Fibroblast of lung (primary cell): ENCODE measurements at regions not wholly inside any gene's neighbourhood (a gene's known extent, or its start where the extent isn't known, plus 50 kb on each side); places are given as distances from the start of the nearest gene placed in this dataset.

ENCODE experiments used
- DNase-seq, 2 donors: peaks; one replicate each; pipeline versions ENCODE4 v3.0.0 to v3.0.0-alpha.2; 2010; ENCODE audit warnings: low read depth in 2 of 2
- H2AFZ ChIP-seq: 2 replicates; pipeline ENCODE4 v1.5.1; 2012; ENCODE audit warnings: low read length, control low read depth, inconsistent platforms
- H3K27ac ChIP-seq: 2 replicates; pipeline ENCODE4 v1.5.1; 2011; ENCODE audit warnings: low read length, control low read depth; ENCODE audit not compliant: insufficient read depth
- H3K27me3 ChIP-seq: 2 replicates; pipeline ENCODE4 v1.5.1; 2011; ENCODE audit warnings: mild to moderate bottlenecking, low read length; ENCODE audit not compliant: control insufficient read depth, insufficient read depth
- H3K36me3 ChIP-seq: 2 replicates; pipeline ENCODE4 v1.5.1; 2011; ENCODE audit warnings: low read length; ENCODE audit not compliant: control insufficient read depth, insufficient read depth
- H3K4me1 ChIP-seq: 2 replicates; pipeline ENCODE4 v1.5.1; 2011; ENCODE audit warnings: low read length; ENCODE audit not compliant: control insufficient read depth, insufficient read depth; ENCODE audit errors: extremely low read depth
- H3K4me2 ChIP-seq: 2 replicates; pipeline ENCODE4 v1.5.1; 2011; ENCODE audit warnings: low read length, control low read depth; ENCODE audit not compliant: insufficient read depth; ENCODE audit errors: extremely low read depth
- H3K4me3 ChIP-seq, 4 experiments: fragments of 200-600 bp in 1 of 4; sonication (generic) in 1 of 4; replicated peaks in 1 of 4; 2 replicates each; pipeline ENCODE4 v1.5.1; 2011 to 2016; ENCODE audit warnings: low read length in 4 of 4, low read depth in 3 of 4, mild to moderate bottlenecking in 3 of 4, control low read depth in 2 of 4, inconsistent platforms in 1 of 4, mixed read lengths in 1 of 4; ENCODE audit not compliant: insufficient read depth in 1 of 4; ENCODE audit errors: control extremely low read depth in 1 of 4
- H3K79me2 ChIP-seq: 2 replicates; pipeline ENCODE4 v1.5.1; 2012; ENCODE audit warnings: mild to moderate bottlenecking, low read length, inconsistent platforms; ENCODE audit not compliant: control insufficient read depth, insufficient read depth
- H3K9ac ChIP-seq: 2 replicates; pipeline ENCODE4 v1.5.1; 2011; ENCODE audit warnings: mild to moderate bottlenecking, low read length, control low read depth; ENCODE audit not compliant: insufficient read depth
- H3K9me3 ChIP-seq: 2 replicates; pipeline ENCODE4 v1.5.1; 2012; ENCODE audit warnings: low read depth, low read length; ENCODE audit not compliant: control insufficient read depth, insufficient read depth
- H4K20me1 ChIP-seq: 2 replicates; pipeline ENCODE4 v1.5.1; 2011; ENCODE audit warnings: low read length; ENCODE audit not compliant: control insufficient read depth, insufficient read depth; ENCODE audit errors: extremely low read depth
- EZH2 ChIP-seq: IDR thresholded peaks from 2 replicates; pipeline ENCODE4 v1.5.1; 2012; ENCODE audit warnings: low read length, control low read depth, mild to moderate bottlenecking; ENCODE audit errors: missing control alignments
- TF ChIP-seq, protein P1 (sequence below), 2 donors: IDR thresholded peaks in 1 of 2; conservative IDR thresholded peaks in 1 of 2; 1 replicate in 1 of 2; 2 replicates in 1 of 2; pipeline ENCODE4 v1.5.1; 2011 to 2012; ENCODE audit warnings: low read length in 2 of 2, control low read depth in 1 of 2, inconsistent platforms in 1 of 2, low read depth in 1 of 2, mild to moderate bottlenecking in 1 of 2

DNA sequence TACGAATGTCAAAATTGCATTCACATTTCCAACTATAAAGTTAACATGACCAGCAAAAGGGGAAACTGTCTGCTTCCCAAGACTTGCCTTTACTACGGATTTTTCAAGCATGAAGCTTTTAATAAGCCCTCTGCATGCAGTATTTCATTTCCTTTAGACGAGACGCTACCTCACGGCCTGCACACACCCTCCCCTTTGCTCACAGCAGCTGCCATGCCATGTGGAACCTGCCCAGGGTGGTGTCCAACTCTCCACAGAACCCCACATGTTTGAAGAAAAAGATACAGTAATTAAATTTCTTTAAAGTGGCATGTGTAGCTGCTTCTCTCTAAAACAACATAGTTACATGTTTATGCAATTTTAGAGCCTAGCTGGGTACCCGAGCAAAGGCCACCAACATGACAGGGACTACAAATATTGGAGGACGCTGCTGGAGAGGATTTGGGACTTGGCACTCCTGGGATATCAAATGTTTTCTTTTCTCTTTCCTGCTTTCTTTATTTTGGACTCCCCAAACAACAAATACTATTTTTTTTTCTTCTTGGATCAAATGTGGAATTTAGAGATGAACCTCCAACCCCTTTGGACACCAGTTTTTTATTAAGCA is 256.9 kb upstream of the PCSK5 start:
- no peak overlapping the region for H3K4me2 ChIP-seq
- no peaks in the 10 kb centered on the region for H3K27me3 ChIP-seq
- no peak overlapping the region for H3K9ac ChIP-seq
- DNase-seq, result no peak
- no peak overlapping the region for H3K27ac ChIP-seq
- no peak overlapping the region for H3K4me3 ChIP-seq
- no peaks in the 10 kb centered on the region for H3K9me3 ChIP-seq
- TF ChIP-seq EZH2, result no peak
- TF ChIP-seq, protein P1, sequence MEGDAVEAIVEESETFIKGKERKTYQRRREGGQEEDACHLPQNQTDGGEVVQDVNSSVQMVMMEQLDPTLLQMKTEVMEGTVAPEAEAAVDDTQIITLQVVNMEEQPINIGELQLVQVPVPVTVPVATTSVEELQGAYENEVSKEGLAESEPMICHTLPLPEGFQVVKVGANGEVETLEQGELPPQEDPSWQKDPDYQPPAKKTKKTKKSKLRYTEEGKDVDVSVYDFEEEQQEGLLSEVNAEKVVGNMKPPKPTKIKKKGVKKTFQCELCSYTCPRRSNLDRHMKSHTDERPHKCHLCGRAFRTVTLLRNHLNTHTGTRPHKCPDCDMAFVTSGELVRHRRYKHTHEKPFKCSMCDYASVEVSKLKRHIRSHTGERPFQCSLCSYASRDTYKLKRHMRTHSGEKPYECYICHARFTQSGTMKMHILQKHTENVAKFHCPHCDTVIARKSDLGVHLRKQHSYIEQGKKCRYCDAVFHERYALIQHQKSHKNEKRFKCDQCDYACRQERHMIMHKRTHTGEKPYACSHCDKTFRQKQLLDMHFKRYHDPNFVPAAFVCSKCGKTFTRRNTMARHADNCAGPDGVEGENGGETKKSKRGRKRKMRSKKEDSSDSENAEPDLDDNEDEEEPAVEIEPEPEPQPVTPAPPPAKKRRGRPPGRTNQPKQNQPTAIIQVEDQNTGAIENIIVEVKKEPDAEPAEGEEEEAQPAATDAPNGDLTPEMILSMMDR (conservative IDR thresholded peaks at IDR 0.05 in 1 of 2, IDR thresholded peaks at IDR 0.05 in 1 of 2; ENCODE audit: low read depth in 1 of 2, low read length in 2 of 2), result no peak
- no peak overlapping the region for H2AFZ ChIP-seq
- no peaks in the 10 kb centered on the region for H3K36me3 ChIP-seq
- H3K79me2 ChIP-seq, result no peaks in the 10 kb centered on the region
- H4K20me1 ChIP-seq, result no peaks in the 10 kb centered on the region
- no peaks in the 10 kb centered on the region for H3K4me1 ChIP-seq

DNA sequence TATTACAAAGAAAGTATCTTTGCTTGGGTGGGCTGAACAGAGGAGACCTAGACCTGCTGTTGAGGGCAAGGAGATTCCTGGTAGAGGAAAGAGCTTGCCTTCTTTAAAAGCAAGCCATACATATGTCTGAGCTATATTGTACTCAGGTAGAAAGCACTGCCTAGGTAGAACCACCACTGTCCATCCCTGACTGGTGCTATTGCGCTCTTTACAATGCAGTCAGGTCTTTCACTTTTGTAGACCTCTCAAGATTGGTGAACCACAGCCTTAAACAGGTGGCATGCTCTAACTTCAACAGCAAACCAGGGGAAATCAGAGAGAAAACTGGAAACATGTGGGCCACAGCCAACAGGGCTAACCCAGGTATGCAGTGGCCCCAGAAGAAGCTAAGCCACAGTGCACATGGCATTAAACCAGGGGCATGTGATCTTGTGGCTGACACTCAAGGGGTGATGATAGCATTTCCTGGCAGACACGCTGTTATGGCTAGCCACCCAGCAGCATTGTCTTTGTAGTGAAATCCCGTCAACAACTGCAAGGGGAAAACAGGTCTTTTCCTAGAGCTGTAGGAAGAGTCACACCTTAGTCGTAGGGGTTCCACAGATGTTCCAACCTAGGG is 253.9 kb upstream of the PCSK5 start:
- Histone ChIP-seq H3K27me3 (no peaks in the 10 kb centered on the region), H3K79me2 (no peaks in the 10 kb centered on the region), H3K9me3 (no peaks in the 10 kb centered on the region), H3K36me3 (no peaks in the 10 kb centered on the region), H3K4me1 (no peaks in the 10 kb centered on the region), H3K4me3 (no peak overlapping the region), H3K9ac (no peak overlapping the region), H2AFZ (no peak overlapping the region), H3K27ac (no peak overlapping the region), H4K20me1 (no peaks in the 10 kb centered on the region), H3K4me2 (no peak overlapping the region)
- TF ChIP-seq EZH2, result no peak
- TF ChIP-seq, protein P1 (conservative IDR thresholded peaks at IDR 0.05 in 1 of 2, IDR thresholded peaks at IDR 0.05 in 1 of 2; ENCODE audit: low read depth in 1 of 2, low read length in 2 of 2), result no peak
- DNase-seq, result no peak

DNA sequence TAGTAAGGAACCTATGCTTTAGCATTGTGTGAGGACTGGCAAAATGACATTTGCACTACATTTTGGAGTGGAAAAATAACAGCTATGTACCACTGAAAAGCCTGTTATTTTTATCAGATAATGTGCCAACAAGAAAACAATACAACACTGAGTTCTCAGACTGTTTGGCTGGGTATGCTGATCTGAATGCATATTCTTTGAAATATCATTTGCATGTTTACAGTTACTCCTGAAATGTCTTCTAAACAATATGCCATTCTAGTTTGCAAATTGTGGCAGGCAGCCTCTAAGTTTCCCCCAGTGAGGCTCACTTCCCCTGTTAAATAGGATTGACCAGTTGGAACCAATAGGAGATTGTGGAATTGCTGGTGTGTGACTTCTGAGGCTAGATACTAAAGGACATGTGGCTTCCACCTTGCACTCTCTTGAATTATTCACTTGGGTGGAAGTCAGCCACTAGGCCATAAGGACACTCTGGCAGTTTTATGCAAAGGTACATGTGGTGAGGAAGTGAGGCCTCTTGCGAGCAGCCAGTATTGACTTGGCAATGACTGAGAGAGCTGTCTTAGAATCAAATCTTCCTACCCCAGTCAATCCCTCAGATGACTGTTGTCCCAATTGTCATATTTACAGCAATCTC is 250.4 kb upstream of the PCSK5 start:
- Histone ChIP-seq H3K27ac (no peak overlapping the region), H3K4me2 (no peak overlapping the region), H3K4me1 (no peaks in the 10 kb centered on the region), H3K4me3 (no peak overlapping the region), H2AFZ (no peak overlapping the region), H3K9me3 (no peaks in the 10 kb centered on the region), H3K79me2 (no peaks in the 10 kb centered on the region), H3K27me3 (no peaks in the 10 kb centered on the region), H4K20me1 (no peaks in the 10 kb centered on the region), H3K36me3 (no peaks in the 10 kb centered on the region), H3K9ac (no peak overlapping the region)
- TF ChIP-seq, protein P1 (conservative IDR thresholded peaks at IDR 0.05 in 1 of 2, IDR thresholded peaks at IDR 0.05 in 1 of 2; ENCODE audit: low read depth in 1 of 2, low read length in 2 of 2), result no peak
- no peak for TF ChIP-seq EZH2
- DNase-seq, result no peak
